VCaP (cell line): ENCODE measurements at regions not wholly inside any gene's neighbourhood (a gene's known extent, or its start where the extent isn't known, plus 50 kb on each side); places are given as distances from the start of the nearest gene placed in this dataset.
"Not testable (repeated sequence)": the region's sequence is repeated elsewhere in the genome, so short reads cannot be mapped to it uniquely, and the experiment has no call there.

Source experiments
- H3K27ac ChIP-seq: fragments of 450-650 bp; 2 replicates; pipeline ENCODE4 v1.5.1; 2017
- TF ChIP-seq, protein P1 (sequence below): fragments of 450-650 bp; conservative IDR thresholded peaks from 2 replicates; pipeline ENCODE4 v1.5.1; 2017; ENCODE audit warnings: mild to moderate bottlenecking, moderate library complexity

DNA sequence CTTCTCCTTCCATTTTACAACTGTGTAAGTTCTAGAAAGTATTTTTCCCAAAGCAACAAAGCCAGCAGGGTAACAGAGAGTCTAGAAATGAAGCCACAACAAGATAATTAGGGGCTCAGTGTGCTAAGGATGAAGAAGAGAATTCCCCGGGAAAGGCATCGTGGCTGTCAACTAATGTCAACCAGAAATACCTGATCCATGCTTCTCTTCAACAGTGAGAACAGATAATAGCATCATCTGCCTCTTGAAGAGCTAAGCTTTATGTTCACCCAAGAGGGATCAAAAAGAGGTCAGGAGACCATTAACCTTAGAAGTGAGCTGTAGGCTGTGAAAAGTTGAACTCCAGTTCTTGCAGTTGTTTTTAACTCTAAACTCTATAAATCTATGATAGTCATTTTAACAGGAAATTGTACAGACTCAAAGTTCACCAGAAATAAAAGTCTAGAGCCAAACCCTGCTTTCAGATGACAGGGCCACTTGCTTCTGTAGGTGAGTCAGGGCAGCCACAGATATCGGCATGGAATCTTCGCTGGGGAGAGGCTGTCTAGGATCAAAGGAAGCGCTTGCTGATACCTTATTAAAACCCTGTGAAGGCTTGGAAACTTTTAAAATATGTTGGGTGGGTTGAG, 540.7 kb upstream of the ID2 start:
- TF ChIP-seq, protein P1, sequence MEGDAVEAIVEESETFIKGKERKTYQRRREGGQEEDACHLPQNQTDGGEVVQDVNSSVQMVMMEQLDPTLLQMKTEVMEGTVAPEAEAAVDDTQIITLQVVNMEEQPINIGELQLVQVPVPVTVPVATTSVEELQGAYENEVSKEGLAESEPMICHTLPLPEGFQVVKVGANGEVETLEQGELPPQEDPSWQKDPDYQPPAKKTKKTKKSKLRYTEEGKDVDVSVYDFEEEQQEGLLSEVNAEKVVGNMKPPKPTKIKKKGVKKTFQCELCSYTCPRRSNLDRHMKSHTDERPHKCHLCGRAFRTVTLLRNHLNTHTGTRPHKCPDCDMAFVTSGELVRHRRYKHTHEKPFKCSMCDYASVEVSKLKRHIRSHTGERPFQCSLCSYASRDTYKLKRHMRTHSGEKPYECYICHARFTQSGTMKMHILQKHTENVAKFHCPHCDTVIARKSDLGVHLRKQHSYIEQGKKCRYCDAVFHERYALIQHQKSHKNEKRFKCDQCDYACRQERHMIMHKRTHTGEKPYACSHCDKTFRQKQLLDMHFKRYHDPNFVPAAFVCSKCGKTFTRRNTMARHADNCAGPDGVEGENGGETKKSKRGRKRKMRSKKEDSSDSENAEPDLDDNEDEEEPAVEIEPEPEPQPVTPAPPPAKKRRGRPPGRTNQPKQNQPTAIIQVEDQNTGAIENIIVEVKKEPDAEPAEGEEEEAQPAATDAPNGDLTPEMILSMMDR: no peak
- no peak overlapping the region for H3K27ac ChIP-seq

DNA sequence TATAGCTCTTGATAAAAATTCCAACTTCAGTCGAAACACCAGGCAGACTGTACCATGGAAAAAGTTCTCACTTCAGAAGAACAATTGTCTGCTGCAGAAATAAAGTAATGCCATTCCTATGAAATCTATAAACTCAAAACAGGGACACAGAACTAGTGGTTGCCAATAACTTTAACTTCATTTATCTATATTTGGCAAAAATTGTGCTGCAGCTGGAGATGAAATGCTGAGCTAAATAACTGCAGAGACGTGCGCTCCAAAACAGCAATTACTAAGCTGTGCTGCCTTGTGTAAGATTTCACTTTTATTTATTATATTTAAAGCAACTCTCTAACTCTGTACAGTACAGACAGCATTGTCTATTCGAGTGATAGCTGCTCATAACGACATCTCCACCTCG, 540.1 kb upstream of the ID2 start:
- H3K27ac ChIP-seq: no peak overlapping the region
- TF ChIP-seq, protein P1: no peak

DNA sequence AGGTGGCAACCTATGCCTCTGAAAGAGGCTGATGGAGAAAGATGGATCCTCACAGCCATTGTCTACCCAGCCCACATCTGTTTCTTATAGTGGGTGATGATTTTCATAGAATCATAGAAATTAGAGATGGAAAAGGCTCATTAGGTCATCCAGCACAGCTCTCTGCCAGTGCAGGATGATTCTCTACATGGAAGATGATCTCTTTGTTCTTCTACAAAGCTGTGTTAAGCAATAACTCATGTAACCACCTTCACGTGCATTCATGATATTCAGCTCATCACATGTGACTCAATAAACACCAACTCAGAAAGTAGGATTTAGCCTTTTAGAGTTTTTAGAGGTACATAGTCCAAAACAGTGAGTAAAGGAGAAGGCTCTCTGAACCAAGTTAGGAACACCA, 539.4 kb upstream of the ID2 start:
- TF ChIP-seq, protein P1: no peak
- H3K27ac ChIP-seq: no peak overlapping the region

DNA sequence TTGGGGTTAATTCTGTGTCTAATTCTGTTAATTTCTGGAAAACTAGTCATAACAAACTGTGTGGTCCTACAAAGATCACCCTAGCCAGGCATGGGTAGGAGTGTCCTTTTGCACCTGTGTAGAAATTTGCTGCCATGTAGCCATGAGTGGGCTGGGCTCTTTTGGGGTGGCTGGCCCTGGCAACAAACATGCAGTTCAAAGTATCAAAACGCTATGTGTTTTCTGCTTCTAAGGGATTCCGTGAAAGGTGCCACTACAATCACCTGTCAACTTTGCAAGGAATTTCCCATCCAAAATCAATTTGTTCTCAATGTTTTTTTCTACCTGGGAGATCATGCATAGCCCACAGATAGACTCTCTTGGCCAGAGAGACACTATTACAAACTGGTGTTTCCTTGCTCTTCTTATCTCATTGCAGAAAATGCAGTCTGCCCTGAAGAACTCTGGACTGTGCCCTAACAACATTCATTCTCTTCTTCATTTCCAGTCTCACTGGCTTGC, 537.7 kb upstream of the ID2 start:
- H3K27ac ChIP-seq: no peak overlapping the region
- TF ChIP-seq, protein P1: no peak

DNA sequence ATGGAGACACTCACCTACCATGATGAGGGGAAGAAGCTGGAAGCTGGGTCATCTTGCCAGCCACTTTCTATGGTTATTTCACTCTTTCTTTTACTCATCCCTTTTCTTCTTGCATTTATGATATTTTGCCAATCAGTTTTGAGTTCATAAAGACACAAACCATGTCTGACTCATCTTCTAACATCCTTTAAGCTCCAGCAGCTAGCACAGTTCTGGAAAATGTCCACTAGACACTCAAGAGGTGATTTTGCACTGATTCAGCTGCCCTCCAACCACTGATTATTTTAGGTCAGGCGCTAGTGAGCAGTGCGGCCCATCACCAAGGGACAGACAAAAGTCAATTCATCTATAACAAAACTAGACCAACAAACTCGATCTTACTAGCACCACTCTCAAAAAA, 537.1 kb upstream of the ID2 start:
- H3K27ac ChIP-seq: no peak overlapping the region
- TF ChIP-seq, protein P1: no peak

DNA sequence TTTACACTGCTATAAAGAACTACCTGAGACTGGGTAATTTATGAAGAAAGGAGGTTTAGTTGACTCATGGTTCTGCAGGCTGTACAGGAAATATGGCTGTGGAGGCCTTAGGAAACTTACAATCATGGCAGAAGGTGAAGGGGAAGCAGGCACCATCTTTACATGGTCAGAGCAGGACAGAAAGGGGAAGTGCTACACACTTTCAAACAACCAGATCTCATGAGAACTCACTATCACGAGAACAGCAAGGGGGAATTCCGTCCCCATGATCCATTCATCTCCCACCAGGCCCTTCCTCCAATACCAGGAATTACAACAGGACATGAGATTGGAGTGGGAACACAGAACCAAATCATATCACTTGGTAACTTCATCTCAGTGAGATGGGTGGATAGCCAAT, 536.5 kb upstream of the ID2 start:
- H3K27ac ChIP-seq: not testable (repeated sequence)

DNA sequence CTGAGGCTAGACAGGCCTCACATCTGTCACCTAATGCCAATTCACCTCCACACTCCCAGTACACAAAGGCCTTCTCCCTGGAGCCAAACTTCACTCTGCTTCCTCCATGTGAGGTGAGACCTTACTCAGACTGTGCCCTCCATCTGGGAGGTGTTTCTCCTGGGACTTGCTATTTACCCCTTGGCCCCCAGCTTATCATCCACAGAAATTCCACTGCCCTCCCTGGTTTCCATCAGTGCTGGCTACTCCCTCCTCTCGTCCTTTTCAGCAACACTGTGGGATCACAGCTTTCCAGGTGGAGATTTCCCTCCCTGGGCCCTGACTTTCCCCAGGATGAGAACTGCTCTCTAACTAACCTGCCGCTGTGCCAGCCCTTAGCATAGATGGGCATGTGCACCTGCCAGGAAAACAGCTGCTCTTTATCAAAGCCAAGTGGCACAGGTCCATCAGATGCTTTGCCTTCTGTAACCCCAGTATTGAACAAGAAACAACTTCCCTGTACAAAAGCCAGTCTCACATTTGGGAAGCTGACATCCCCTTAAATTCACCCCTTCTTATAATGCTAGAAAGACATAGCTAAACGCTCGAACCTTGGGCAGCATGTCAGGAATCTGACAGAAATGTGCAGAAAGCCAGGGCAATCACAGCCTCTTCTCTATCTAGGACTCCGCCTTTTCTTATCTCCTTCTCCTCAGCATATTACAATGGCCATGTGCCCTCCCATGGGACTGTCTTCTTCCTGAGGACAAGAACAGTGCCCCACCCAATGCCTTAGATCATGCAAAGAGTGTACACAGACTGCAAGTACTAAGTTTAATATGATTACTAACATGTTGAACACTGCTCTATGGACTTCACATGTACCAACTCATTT, 535.5 kb upstream of the ID2 start:
- no peak overlapping the region for H3K27ac ChIP-seq
- TF ChIP-seq, protein P1: no peak
